Right kidney (tissue), 1 donor: ENCODE measurements at regions not wholly inside any gene's neighbourhood (a gene's known extent, or its start where the extent isn't known, plus 50 kb on each side); places are given as distances from the start of the nearest gene placed in this dataset.

Experiments
- DNase-seq: peaks from one replicate; pipeline ENCODE4 v3.0.0-alpha.2; 2016

- no peak for DNase-seq
Measured at GRCh38 chr6:54440549-54440948, 132.3 kb downstream of the TINAG start.

GRCh38 chr6:54441020-54441419 lies 132.8 kb downstream of the TINAG start:
- DNase-seq, result no peak

DNA sequence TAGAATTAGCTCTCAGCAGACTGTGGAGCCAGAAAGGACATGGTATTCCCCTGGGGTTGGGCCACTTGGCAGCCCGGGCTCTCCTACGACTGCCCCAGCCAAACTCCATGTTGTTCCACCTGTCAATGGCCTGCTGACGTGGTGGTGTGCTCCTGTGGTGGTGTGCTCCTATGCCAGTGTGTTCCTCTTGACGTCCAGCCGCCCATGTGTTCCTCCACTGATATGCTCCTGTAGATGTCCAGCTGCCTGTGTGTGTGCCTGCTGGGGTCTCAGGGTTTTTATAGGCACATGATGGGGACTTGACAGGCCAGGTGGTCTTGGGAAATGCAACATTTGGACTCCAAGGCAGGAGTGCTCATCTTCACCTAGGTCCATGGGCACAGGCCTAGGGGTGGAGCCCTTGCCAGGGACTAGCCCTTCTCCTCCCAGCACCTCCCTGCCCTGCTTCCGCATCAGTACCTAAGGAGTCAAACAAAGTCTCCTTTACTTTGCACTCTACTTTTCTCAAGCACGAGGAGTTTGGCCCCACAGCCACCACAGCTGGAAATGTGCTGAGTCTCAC lies 133.5 kb downstream of the TINAG start:
- no peak for DNase-seq

GRCh38 chr6:54445207-54445606 lies 137.0 kb downstream of the TINAG start:
- no peak for DNase-seq

DNA sequence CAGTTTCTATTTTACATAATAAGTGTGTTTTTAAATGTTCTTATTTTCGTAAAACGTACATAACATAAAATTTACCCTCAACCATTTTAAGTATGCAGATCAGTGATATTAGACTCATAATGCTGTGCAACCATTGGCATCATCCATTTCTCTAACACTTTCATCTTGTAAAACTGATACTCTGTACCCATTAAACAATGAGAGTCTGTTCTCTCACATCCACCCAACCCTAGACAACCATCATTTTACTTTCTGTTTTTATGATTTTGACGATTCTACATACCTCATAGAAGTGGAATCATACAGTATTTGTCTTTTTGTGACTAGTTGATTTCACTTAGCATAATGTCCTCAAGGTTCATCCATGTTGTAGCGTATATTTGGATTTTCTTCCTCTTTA lies 140.4 kb downstream of the TINAG start:
- no peak for DNase-seq

GRCh38 chr6:54451516-54451915 lies 143.3 kb downstream of the TINAG start:
- no peak for DNase-seq

DNA sequence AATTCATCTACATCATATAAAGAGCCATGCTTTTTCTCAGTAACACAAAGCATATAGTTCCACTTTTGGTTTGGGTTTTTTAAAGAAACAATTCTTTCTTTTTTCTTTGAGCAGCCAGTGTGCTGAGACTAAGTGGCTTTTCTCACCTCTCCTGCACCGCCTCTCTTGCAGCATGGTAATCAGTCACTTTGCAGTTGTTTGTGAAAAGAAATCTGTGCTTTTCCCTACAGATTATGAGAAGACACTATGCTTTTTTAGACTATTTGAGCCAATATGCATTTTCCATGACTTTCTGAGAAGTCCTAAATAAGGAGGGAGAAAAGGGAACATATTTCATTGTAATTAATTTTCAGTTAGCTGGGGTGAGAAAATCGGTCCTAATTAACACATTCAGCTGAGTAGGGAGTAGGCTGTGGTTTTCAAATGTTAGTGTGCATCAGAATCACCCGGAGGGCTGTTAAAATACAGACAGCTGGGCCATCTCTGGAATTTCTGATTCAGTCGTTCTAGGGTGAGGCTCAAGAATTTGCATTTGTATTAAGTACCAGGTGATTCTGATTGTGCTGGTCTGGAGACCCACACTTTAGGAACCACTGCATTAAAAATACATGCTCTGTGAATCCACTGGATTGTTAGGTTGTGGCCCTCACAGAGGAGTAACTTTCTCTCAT lies 155.2 kb downstream of the TINAG start:
- no peak for DNase-seq

DNA sequence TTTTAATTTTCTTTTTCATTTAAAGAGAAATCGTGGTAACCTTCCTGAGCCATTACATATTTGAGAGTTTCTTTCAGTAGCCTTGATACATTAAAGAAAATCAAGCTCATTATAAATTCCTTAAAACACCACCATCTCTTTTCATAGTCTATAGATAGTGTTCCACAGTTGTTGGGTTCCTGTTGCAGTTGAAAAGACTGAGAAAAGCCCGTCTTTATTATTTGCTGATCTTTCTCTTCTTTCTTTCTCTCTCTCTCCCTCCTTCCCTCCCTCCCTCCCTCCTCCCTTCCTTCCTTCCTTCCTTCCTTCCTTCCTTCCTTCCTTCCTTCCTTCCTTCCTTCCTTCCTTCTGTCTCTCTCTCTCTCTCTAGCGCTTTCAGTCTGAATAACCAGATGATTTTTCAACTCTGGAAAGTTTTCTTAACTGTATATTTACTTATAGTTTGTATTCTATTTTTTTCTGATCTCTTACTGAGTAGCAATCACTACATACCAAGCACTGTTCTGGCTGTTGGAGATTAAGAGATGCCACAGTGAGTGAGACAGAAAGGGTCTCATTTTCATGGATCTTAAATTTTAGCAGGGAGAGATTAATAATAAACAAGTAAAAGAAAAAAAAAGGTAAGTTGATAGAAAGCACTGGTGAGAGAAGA lies 157.5 kb downstream of the TINAG start:
- no peak for DNase-seq

DNA sequence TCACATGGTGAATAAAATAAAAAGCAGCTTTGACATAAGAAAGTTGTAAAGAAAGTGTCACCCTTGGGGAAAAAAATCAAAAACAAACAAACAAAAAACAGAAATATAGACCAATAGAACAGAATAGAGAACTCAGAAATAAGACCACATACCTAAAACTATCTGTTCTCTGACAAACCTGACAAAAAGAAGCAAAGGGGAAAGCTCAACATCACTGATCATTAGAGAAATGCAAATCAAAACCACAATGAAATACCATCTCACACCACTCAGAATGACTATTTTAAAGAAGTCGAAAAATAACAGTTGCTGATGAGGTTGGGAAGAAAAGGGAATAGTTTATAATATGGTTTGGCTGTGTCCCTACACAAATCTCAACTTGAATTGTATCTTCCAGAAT lies 159.1 kb downstream of the TINAG start:
- no peak for DNase-seq

DNA sequence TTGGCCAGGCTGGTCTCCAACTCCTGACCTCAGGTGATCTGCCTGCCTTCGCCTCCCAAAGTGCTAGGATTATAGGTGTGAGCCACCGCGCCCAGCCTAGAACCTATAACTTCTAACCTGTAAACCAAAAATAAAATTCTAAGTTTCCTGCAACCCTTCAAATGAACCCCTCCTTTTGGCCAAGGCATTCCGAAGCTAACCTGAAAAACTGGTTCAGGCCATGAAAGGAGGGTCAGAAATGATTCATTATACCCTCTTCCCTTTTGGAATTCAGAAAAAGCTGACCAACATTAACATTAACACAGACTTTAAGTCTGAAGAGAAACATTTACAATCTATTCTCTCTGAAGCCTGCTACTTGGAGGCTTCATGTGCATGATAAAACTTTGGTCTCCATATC lies 165.1 kb downstream of the TINAG start:
- no peak for DNase-seq

DNA sequence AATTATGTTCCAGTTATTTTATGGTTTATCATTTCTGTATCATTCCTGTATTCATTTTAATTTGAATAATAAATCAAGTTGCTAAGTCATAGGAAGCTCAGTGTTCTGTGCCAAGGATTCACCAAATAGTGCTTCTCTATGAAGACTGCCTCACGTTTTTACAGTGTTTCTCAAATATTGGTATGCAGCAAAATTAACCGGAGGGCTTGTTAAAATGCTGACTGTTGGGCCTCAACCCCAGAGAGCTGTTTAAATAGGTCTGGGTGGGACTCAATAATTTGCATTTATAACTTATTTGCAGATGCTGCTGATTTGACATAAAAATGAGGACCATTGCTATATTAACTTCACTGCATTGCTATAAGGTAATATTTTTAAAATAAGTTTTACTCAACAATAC lies 166.7 kb downstream of the TINAG start:
- DNase-seq, result no peak

GRCh38 chr6:54481091-54481490 lies 172.8 kb downstream of the TINAG start:
- no peak for DNase-seq

DNA sequence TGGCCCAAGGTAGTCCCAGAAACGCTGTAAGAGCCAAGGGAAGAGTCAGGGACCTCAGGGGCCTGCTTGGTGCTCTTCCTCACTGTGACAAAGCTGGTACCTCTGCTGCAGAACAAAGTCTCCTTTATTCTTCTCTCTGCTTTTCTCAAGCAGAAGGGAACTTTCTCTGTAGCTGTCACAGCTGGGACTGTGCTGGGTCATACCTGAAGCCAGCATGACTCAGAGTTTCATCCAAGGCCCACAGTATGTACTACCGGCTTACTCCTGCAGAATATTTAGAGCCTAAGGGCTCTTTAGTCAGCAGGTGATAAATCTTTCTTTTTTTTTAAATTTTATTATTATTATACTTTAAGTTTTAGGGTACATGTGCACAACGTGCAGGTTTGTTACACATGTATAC lies 183.2 kb downstream of the TINAG start:
- no peak for DNase-seq

DNA sequence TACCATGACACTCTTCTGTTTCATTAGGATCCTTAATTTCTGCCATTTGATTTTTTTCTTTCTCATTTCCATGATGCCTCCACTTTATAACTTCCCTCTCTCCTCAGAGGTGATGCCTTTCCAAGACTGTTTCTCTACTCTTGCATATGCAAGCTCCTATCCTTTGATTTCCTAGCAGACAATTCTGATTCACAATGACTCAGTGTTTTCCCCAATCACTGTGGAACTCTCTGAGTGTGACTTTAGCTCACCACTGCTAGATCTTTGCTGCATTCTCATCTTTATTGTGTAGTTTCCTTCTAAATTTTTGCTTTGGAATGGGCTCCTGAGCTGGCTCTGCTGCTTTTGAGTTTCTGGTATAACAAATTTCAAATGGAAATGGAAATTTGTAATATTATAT lies 184.9 kb downstream of the TINAG start:
- no peak for DNase-seq

DNA sequence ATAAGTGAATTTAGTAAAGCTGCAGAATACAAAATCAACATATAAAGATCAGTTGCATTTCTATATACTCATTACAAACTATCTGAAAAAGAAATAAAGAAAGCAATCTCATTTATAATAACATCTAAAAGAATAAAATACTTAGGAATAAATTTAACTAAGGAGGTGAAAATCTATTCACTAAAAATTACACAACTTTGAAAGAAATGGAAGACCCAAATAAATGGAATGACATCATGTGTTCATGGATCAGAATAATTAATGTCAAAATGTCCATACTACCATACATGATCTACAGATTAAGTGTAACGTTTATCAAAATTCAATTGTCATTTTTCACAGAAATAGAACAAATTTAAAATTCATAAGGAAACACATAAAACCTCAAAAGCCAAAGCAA lies 194.9 kb downstream of the TINAG start:
- DNase-seq, result no peak

- DNase-seq, result no peak
Measured at GRCh38 chr6:54515013-54515412, 206.8 kb downstream of the TINAG start.

GRCh38 chr6:54515713-54516112 lies 207.5 kb downstream of the TINAG start:
- no peak for DNase-seq

DNA sequence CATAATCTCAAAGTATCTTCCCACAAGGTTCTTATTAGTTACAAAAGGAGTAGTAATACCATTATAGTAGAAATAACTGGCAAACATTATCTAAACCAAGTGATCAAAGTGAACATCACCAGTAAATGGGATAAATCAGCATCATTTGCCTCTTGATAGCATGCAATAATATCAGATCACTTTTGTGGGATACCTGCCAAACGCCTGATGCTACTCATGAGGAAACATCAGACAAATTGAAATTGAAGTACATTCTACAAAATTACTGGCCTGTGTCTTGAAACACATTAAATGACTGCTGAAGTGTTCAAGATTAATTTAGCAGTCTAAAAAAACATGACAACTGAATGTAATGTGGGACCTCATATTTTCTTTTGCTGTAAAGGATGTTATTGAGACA lies 208.1 kb downstream of the TINAG start:
- no peak for DNase-seq

DNA sequence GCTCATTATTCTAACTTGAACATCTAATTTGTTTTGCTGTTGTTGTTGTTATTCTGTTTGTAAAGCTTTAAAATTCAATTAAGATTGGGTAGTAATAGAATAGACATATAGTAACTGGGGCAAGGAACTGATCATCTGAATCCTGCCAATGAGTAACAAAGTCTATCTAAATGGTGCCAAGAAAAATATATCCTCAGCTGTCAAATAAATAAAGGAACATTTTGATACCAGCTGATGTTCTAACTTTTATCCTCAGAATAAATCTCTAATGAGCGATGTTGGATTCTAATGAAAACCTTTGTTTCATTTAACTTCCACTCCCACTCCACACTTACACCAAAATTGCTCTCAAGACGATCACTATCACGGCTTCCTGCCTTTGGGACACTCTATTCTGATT lies 210.9 kb downstream of the TINAG start:
- no peak for DNase-seq

- DNase-seq, result no peak
Measured at GRCh38 chr6:54525731-54526130, 217.5 kb downstream of the TINAG start.

- DNase-seq, result no peak
Measured at GRCh38 chr6:54533567-54533966, 225.3 kb downstream of the TINAG start.

GRCh38 chr6:54535568-54535967 lies 227.3 kb downstream of the TINAG start:
- no peak for DNase-seq

GRCh38 chr6:54541541-54541940 lies 233.3 kb downstream of the TINAG start:
- DNase-seq, result no peak

GRCh38 chr6:54559136-54559535 lies 250.9 kb downstream of the TINAG start:
- no peak for DNase-seq
